ENCODE measurements at regions not wholly inside any gene's neighbourhood (a gene's known extent, or its start where the extent isn't known, plus 50 kb on each side); places are given as distances from the start of the nearest gene placed in this dataset.

- no peak for DNase-seq
These were observed 390.4 kb downstream of the SHISA9 start for GRCh38 chr16:13291591-13292333.

- no peak for DNase-seq
These were observed 394.8 kb downstream of the SHISA9 start for GRCh38 chr16:13296206-13296605.

GRCh38 chr16:13298666-13299065 is 397.3 kb downstream of the SHISA9 start:
- no peak for DNase-seq

GRCh38 chr16:13300066-13300840 is 398.9 kb downstream of the SHISA9 start:
- DNase-seq: no peak

- no peak for DNase-seq
These were observed 403.8 kb downstream of the SHISA9 start for GRCh38 chr16:13305019-13305755.

- no peak for DNase-seq
These were observed 405.0 kb downstream of the SHISA9 start for GRCh38 chr16:13306161-13306995.

- DNase-seq: no peak
These were observed 405.9 kb downstream of the SHISA9 start for GRCh38 chr16:13307255-13307654.

GRCh38 chr16:13307851-13308250 is 406.5 kb downstream of the SHISA9 start:
- DNase-seq: no peak

GRCh38 chr16:13312063-13312462 is 410.7 kb downstream of the SHISA9 start:
- DNase-seq: no peak

GRCh38 chr16:13313351-13313750 is 412.0 kb downstream of the SHISA9 start:
- DNase-seq: no peak

- no peak for DNase-seq
These were observed 413.2 kb downstream of the SHISA9 start for GRCh38 chr16:13314633-13315032.

- DNase-seq: no peak
These were observed 414.4 kb downstream of the SHISA9 start for GRCh38 chr16:13315642-13316427.

- DNase-seq: no peak
These were observed 420.9 kb downstream of the SHISA9 start for GRCh38 chr16:13322336-13322735.

GRCh38 chr16:13324851-13325250 is 423.5 kb downstream of the SHISA9 start:
- DNase-seq: no peak

- no peak for DNase-seq
These were observed 424.0 kb downstream of the SHISA9 start for GRCh38 chr16:13325396-13325795.

GRCh38 chr16:13331918-13332317 is 430.5 kb downstream of the SHISA9 start:
- no peak for DNase-seq

- DNase-seq: no peak
These were observed 431.4 kb downstream of the SHISA9 start for GRCh38 chr16:13332713-13333255.

GRCh38 chr16:13333336-13333735 is 431.9 kb downstream of the SHISA9 start:
- no peak for DNase-seq

- no peak for DNase-seq
These were observed 434.5 kb downstream of the SHISA9 start for GRCh38 chr16:13335879-13336278.

- no peak for DNase-seq
These were observed 434.9 kb downstream of the SHISA9 start for GRCh38 chr16:13336335-13336734.
